Endothelial cell of umbilical vein (primary cell): ENCODE measurements at regions not wholly inside any gene's neighbourhood (a gene's known extent, or its start where the extent isn't known, plus 50 kb on each side); places are given as distances from the start of the nearest gene placed in this dataset.

Source experiments
- BruUV-seq: library from RNA; stranded (reverse); fragments of 400-500 nt; replicated peaks from 2 replicates; lab custom pipeline; 2021; lab: Mats Ljungman, UMichigan
- CTCF ChIA-PET: fragments of 300-600, 350-600 bp; sonication (Branson Sonifier 250); formaldehyde crosslinking; loops from one replicate; lab custom pipeline; 2021; ENCODE audit warnings: antibody characterized with exemption, inconsistent platforms; lab: Charles Lee
- POLR2A ChIA-PET: fragments of 300-600, 350-600 bp; sonication (Branson Sonifier 250); formaldehyde crosslinking; loops from one replicate; lab custom pipeline; 2021; ENCODE audit warnings: antibody characterized with exemption, inconsistent platforms; lab: Charles Lee
- DNase-seq: peaks from one replicate; pipeline ENCODE4 v3.0.0-alpha.2; 2011; ENCODE audit warnings: low read depth, low spot score
- FAIRE-seq: peaks from 2 replicates; lab custom pipeline; 2011; peaks lifted over from hg19 to GRCh38; lab: Jason Lieb, UNC
- H2AFZ ChIP-seq: 2 replicates; pipeline ENCODE4 v1.6.0; 2012; ENCODE audit warnings: low read depth, low read length, control low read depth, inconsistent platforms
- H3K27ac ChIP-seq: 2 replicates; pipeline ENCODE4 v1.5.1; 2011; ENCODE audit warnings: low read depth, mild to moderate bottlenecking, control low read depth, low read length, moderate library complexity; ENCODE audit not compliant: insufficient read depth
- H3K27me3 ChIP-seq, 2 experiments: 2 replicates each; pipeline versions ENCODE4 v1.6.0 to v1.6.1; 2011; ENCODE audit warnings: low read length in 2 of 2, mixed read lengths in 1 of 2; ENCODE audit not compliant: control insufficient read depth in 2 of 2, insufficient read depth in 2 of 2
- H3K36me3 ChIP-seq, 2 experiments: 2 replicates in 1 of 2; 3 replicates in 1 of 2; pipeline ENCODE4 v1.5.1; 2011; ENCODE audit warnings: low read length in 2 of 2, mild to moderate bottlenecking in 1 of 2, moderate library complexity in 1 of 2; ENCODE audit not compliant: control insufficient read depth in 2 of 2, insufficient read depth in 2 of 2; ENCODE audit errors: extremely low read depth in 1 of 2
- H3K4me1 ChIP-seq: 3 replicates; pipeline ENCODE4 v1.5.1; 2011; ENCODE audit warnings: mild to moderate bottlenecking, low read length; ENCODE audit not compliant: control insufficient read depth, insufficient read depth; ENCODE audit errors: extremely low read depth
- H3K4me2 ChIP-seq: 2 replicates; pipeline ENCODE4 v1.6.1; 2011; ENCODE audit warnings: low read length, control low read depth, mixed read lengths; ENCODE audit not compliant: insufficient read depth
- H3K4me3 ChIP-seq, 3 experiments: fragments of 200-600 bp in 1 of 3; sonication (generic), shearing (Covaris generic) in 1 of 3; replicated peaks in 1 of 3; 2 replicates each; pipeline ENCODE4 v1.5.1; 2011 to 2016; ENCODE audit warnings: control low read depth in 3 of 3, low read length in 3 of 3, mild to moderate bottlenecking in 2 of 3, inconsistent platforms in 1 of 3, low read depth in 1 of 3, moderate library complexity in 1 of 3; ENCODE audit not compliant: insufficient read depth in 1 of 3
- H3K79me2 ChIP-seq: 2 replicates; pipeline ENCODE4 v1.6.0; 2012; ENCODE audit warnings: low read length, inconsistent platforms; ENCODE audit not compliant: control insufficient read depth, insufficient read depth
- H3K9ac ChIP-seq: replicated peaks from 2 replicates; pipeline ENCODE3; 2011; ENCODE audit warnings: low read length, control low read depth; ENCODE audit not compliant: insufficient read depth; ENCODE audit errors: extremely low read depth
- H3K9me1 ChIP-seq: replicated peaks from 3 replicates; pipeline ENCODE4 v1.6.0; 2011; ENCODE audit warnings: mild to moderate bottlenecking, low read length; ENCODE audit not compliant: control insufficient read depth, insufficient read depth; ENCODE audit errors: extremely low read depth
- H3K9me3 ChIP-seq: replicated peaks from 2 replicates; pipeline ENCODE4 v1.5.1; 2012; ENCODE audit warnings: low read length, inconsistent platforms; ENCODE audit not compliant: control insufficient read depth, insufficient read depth
- H4K20me1 ChIP-seq: replicated peaks from 2 replicates; pipeline ENCODE3; 2011; ENCODE audit warnings: mild to moderate bottlenecking, low read length; ENCODE audit not compliant: control insufficient read depth, insufficient read depth; ENCODE audit errors: extremely low read depth
- CTCF ChIP-seq, 2 donors: IDR thresholded peaks; 1 replicate in 1 of 2; 2 replicates in 1 of 2; pipeline ENCODE4 v1.5.1; 2011; ENCODE audit warnings: low read length in 2 of 2, mild to moderate bottlenecking in 2 of 2, moderate library complexity in 2 of 2, control low read depth in 1 of 2, inconsistent platforms in 1 of 2, low read depth in 1 of 2; ENCODE audit not compliant: insufficient read depth in 1 of 2; ENCODE audit errors: extremely low read depth in 1 of 2
- EZH2 ChIP-seq: IDR thresholded peaks from 2 replicates; pipeline ENCODE4 v1.6.1; 2012; ENCODE audit warnings: borderline replicate concordance, low read depth, mild to moderate bottlenecking, moderate library complexity, low read length, inconsistent platforms; ENCODE audit not compliant: severe bottlenecking
- FOS ChIP-seq: IDR thresholded peaks from 2 replicates; pipeline ENCODE4 v1.6.1; 2011; ENCODE audit warnings: mild to moderate bottlenecking, low read length, moderate library complexity, borderline replicate concordance; ENCODE audit not compliant: insufficient read depth
- GATA2 ChIP-seq: IDR thresholded peaks from 2 replicates; pipeline ENCODE4 v1.7.0; 2011; ENCODE audit warnings: low read depth, mild to moderate bottlenecking, moderate library complexity, mixed read lengths, low read length; ENCODE audit not compliant: insufficient read length, insufficient read depth
- JUN ChIP-seq: IDR thresholded peaks from 2 replicates; pipeline ENCODE4 v1.6.1; 2011; ENCODE audit warnings: borderline replicate concordance, low read depth; ENCODE audit not compliant: insufficient read length, insufficient read depth
- MAX ChIP-seq: IDR thresholded peaks from 2 replicates; pipeline ENCODE4 v1.6.1; 2011; ENCODE audit not compliant: insufficient read depth, insufficient read length
- MYC ChIP-seq: IDR thresholded peaks from one replicate; pipeline ENCODE4 v1.6.1; 2011; ENCODE audit warnings: mild to moderate bottlenecking, low read depth, low read length
- POLR2A ChIP-seq: IDR thresholded peaks from 2 replicates; pipeline ENCODE4 v1.6.1; 2012; ENCODE audit warnings: low read depth, mild to moderate bottlenecking, control low read depth, low read length
- POLR2AphosphoS5 ChIP-seq: IDR thresholded peaks from 2 replicates; pipeline ENCODE4 v1.6.1; 2012; ENCODE audit warnings: low read depth, mild to moderate bottlenecking, control low read depth, low read length, moderate library complexity; ENCODE audit not compliant: insufficient read depth
- dilution Hi-C: fragments of 300-500 bp; cut with MboI; formaldehyde crosslinking; loops from one replicate; pipeline ENCODE4 v1.15.0; 2019; ENCODE audit warnings: low sequenced_read_pairs; ENCODE audit not compliant: extremely low pct_ligation_motif_present
- intact Hi-C: fragments of 100-400 bp; cut with micrococcal nuclease; formaldehyde crosslinking; loops from one replicate; pipeline ENCODE4 v1.10.0; 2022

GRCh38 chr18:11369556-11369955, 220.2 kb upstream of the PIEZO2 start:
- Histone ChIP-seq H3K4me2 (no peak overlapping the region), H3K4me1 (no peaks in the 10 kb centered on the region), H3K4me3 (no peak overlapping the region), H3K36me3 (no peaks in the 10 kb centered on the region), H3K9me3 (no peaks in the 10 kb centered on the region), H3K27ac (no peak overlapping the region), H4K20me1 (no peaks in the 10 kb centered on the region), H3K79me2 (no peaks in the 10 kb centered on the region), H3K27me3 (no peaks in the 10 kb centered on the region), H3K9ac (no peak overlapping the region), H3K9me1 (no peaks in the 10 kb centered on the region), H2AFZ (no peak overlapping the region)
- DNase-seq (no peak), FAIRE-seq (no peak)
- dilution Hi-C loops (no loop called here), intact Hi-C loops (no loop called here)
- TF ChIP-seq MAX (no peak), CTCF (IDR thresholded peaks at IDR 0.05; ENCODE audit: extremely low read depth in 1 of 2, insufficient read depth in 1 of 2, low read depth in 1 of 2, low read length in 2 of 2) (no peak), JUN (no peak), POLR2A (no peak), EZH2 (no peak), FOS (no peak), MYC (no peak), GATA2 (no peak), POLR2AphosphoS5 (no peak)
- ChIA-PET POLR2A (no interaction called here), CTCF (no interaction called here)
- no TSS peak for BruUV-seq
